C4-2B (cell line): ENCODE measurements at regions not wholly inside any gene's neighbourhood (a gene's known extent, or its start where the extent isn't known, plus 50 kb on each side); places are given as distances from the start of the nearest gene placed in this dataset.

Experiments
- CTCF ChIP-seq: fragments of 450-650 bp; conservative IDR thresholded peaks from 2 replicates; pipeline ENCODE4 v1.5.1; 2017; ENCODE audit warnings: mild to moderate bottlenecking
- ZFX ChIP-seq: fragments of 450-650 bp; IDR thresholded peaks from 2 replicates; pipeline ENCODE4 v1.6.1; 2017

GRCh38 chr5:4036861-4037260 is 441.2 kb downstream of the IRX1 start:
- TF ChIP-seq CTCF (no peak), ZFX (no peak)
